Mucosa of gallbladder (tissue), 1 donor: ENCODE measurements at regions not wholly inside any gene's neighbourhood (a gene's known extent, or its start where the extent isn't known, plus 50 kb on each side); places are given as distances from the start of the nearest gene placed in this dataset.
"Not testable (repeated sequence)": the region's sequence is repeated elsewhere in the genome, so short reads cannot be mapped to it uniquely, and the experiment has no call there.

Experiments used
- DNase-seq: peaks from one replicate; pipeline ENCODE4 v3.0.0-alpha.2; 2020; ENCODE audit warnings: low spot score
- donor health status: DM: no; HTN: no; CAD: no.

DNA sequence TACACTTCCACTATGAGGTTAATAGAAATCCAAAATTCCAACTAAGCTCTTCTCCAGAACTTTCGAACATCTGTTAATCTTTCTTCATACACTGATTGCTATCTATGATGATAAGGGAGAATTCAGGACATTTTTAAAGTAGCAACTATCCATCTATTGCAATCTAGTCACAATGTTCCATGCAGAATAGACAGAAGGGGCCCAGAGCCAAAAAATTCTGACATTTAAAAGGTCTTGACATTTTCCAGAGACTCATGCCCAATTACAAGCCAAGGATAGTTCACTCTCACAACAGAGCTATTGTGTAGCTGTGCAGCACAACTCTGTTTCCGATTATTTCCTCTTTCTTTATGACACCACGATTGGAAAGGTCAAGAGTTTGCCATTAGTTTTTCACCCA lies 999.7 kb upstream of the ALCAM start:
- no peak for DNase-seq

DNA sequence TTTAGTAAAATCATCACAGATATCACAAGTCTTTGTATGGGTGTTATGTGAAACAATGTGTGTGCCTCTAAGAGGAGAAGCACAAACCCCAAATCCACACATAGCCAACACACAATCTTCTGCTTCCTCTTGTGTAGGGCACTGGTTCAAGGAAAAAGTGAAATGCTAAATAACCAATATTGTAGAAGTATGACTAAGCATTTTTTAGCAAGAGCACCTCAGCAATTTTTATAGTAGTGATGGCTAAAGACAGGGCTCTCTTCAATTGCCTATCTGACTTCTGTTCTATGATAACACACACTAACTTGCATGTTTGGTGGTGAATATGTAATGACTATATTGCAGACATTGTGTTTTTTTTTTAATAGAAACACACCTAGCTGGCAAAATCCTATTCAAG lies 997.9 kb upstream of the ALCAM start:
- no peak for DNase-seq

- DNase-seq: no peak
Observed at GRCh38 chr3:104385421-104385820, 981.3 kb upstream of the ALCAM start.

- no peak for DNase-seq
Observed at GRCh38 chr3:104388619-104389018, 978.1 kb upstream of the ALCAM start.

DNA sequence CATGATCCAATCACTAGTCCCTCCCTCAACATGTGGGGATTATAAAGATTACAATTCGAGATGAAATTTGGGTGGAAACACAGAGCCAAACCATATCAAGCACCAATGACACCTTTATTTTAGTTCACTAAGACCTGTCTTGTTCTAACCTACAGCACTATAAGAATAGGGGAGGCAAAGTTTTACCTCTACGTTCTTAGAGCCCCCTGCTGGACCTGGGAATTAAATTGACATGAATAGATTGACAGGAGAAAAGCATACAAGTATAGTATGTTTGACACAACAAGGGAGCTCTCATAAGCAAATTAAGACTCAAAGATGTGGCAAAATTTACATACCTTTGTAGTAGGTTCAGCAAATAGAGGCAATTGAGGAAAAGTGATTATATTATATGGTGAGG lies 974.4 kb upstream of the ALCAM start:
- no peak for DNase-seq

- no peak for DNase-seq
Observed at GRCh38 chr3:104396974-104397669, 969.6 kb upstream of the ALCAM start.

DNA sequence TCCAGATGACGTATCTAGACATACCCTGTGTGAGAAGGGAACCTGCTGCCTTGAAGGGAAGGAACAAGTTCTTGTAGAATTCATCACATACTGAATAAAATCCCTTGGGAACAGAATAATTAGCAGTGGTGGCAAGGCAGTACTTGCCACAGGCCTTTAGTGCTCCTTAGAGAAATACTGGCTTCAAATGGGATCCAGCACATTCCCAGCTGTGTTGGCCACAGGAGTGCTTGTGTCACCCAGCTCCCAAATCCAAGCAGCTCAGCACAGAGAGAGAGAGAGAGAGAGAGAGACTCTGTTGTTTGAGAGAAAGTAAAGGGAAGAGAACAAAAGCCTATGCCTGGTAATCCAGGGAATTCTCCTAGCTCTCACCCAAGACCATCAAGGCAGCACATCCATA lies 969.0 kb upstream of the ALCAM start:
- no peak for DNase-seq

DNA sequence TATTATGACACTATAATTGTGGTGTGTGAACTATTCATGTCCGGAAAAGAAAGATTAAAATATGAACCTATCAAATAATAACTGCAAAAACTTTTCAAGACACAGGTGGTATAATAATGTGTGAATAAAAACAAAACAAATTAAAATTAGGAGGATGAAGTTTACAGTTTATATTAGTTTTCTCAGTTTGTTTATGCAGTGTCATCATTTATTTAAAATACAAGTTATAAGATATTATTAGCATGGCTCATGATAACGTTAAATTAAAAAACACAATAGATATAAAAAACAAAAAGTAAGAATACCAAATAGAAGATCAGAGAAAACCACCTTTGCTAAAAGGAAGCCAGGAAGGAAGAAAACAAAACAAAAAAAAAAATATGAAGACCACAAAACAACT lies 963.8 kb upstream of the ALCAM start:
- no peak for DNase-seq

- DNase-seq: no peak
Observed at GRCh38 chr3:104411757-104412156, 955.0 kb upstream of the ALCAM start.

GRCh38 chr3:104412608-104413580 lies 953.8 kb upstream of the ALCAM start:
- no peak for DNase-seq

- no peak for DNase-seq
Observed at GRCh38 chr3:104428337-104428925, 938.3 kb upstream of the ALCAM start.

GRCh38 chr3:104429727-104430126 lies 937.0 kb upstream of the ALCAM start:
- no peak for DNase-seq

GRCh38 chr3:104436506-104436905 lies 930.2 kb upstream of the ALCAM start:
- DNase-seq: no peak

DNA sequence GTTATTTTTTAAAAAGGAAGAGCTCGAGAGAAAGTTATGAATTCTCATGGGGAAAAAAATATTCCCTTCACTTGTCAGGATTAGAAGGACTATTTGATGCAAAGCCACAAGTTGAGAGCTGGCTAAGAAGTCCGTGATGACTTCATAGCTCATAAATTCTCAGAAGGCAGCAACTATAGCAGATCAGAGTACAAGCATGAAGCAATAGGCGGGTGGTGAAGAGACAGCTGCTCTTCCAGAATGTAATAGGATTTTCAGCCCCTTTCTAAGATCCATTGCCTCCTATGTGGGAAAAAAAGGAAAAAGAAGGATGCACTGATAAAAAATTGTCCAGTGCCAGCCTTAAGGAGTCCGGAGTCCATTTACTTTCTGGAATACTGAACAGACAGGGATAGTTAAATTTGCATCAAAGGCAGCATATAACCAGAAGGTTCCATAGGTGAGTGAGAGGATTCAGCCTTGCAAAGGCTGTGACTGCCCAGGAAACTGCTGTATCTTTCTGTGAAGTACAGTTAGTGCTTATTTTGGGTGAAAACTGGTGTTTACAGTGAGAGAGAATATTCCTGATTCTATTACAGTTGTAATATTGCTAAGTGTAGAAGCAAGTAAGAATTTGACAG lies 929.5 kb upstream of the ALCAM start:
- no peak for DNase-seq

DNA sequence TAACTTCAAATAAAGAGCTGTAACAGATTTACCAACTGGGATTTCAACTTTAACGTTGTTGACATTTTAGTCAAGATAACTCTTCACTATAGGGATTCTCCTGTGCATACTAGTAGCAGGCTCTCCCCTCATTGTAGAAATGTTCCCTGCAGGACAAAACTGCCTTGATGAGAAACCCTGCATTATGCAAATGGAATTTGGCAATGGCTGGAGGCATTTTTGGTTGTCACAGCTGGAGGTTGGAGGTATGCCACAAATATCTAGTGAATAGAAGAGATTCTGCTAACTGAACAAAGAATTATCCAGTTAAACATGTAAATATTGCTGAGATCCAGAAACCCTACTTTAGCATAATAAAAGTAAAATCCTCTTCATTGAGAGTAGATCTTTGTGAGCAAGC lies 928.8 kb upstream of the ALCAM start:
- DNase-seq: no peak

- DNase-seq: no peak
Observed at GRCh38 chr3:104438706-104439105, 928.0 kb upstream of the ALCAM start.

- not testable (repeated sequence) for DNase-seq
Observed at GRCh38 chr3:104445252-104445919, 921.3 kb upstream of the ALCAM start.

GRCh38 chr3:104447681-104448080 lies 919.0 kb upstream of the ALCAM start:
- no peak for DNase-seq

GRCh38 chr3:104452697-104453096 lies 914.0 kb upstream of the ALCAM start:
- DNase-seq: no peak

- no peak for DNase-seq
Observed at GRCh38 chr3:104458657-104459056, 908.1 kb upstream of the ALCAM start.
